ENCODE measurements at regions not wholly inside any gene's neighbourhood (a gene's known extent, or its start where the extent isn't known, plus 50 kb on each side); places are given as distances from the start of the nearest gene placed in this dataset.

GRCh38 chr5:68429510-68429909, 214.0 kb downstream of the PIK3R1 start:
- DNase-seq (ENCODE audit: low read depth in 1 of 2, low spot score in 1 of 2), result no peak

- no peak for DNase-seq (ENCODE audit: low read depth in 1 of 2, low spot score in 1 of 2)
Observed at GRCh38 chr5:68430279-68430678, 214.7 kb downstream of the PIK3R1 start.

- no peak for DNase-seq (ENCODE audit: low read depth in 1 of 2, low spot score in 1 of 2)
Observed at GRCh38 chr5:68431186-68431585, 215.6 kb downstream of the PIK3R1 start.

GRCh38 chr5:68431601-68432337, 216.2 kb downstream of the PIK3R1 start:
- DNase-seq (ENCODE audit: low read depth in 1 of 2, low spot score in 1 of 2), result no peak

GRCh38 chr5:68432682-68433081, 217.1 kb downstream of the PIK3R1 start:
- DNase-seq (ENCODE audit: low read depth in 1 of 2, low spot score in 1 of 2), result no peak

GRCh38 chr5:68433526-68433922, 218.0 kb downstream of the PIK3R1 start:
- no peak for DNase-seq (ENCODE audit: low read depth in 1 of 2, low spot score in 1 of 2)

GRCh38 chr5:68433923-68434879, 218.6 kb downstream of the PIK3R1 start:
- DNase-seq (ENCODE audit: low read depth in 1 of 2, low spot score in 1 of 2), result peak; percentile 86 to 95

GRCh38 chr5:68435611-68436010, 220.1 kb downstream of the PIK3R1 start:
- DNase-seq (ENCODE audit: low read depth in 1 of 2, low spot score in 1 of 2), result no peak

GRCh38 chr5:68436686-68437520, 221.3 kb downstream of the PIK3R1 start:
- no peak for DNase-seq (ENCODE audit: low read depth in 1 of 2, low spot score in 1 of 2)

GRCh38 chr5:68438876-68439275, 223.3 kb downstream of the PIK3R1 start:
- DNase-seq (ENCODE audit: low read depth in 1 of 2, low spot score in 1 of 2), result no peak

- DNase-seq (ENCODE audit: low read depth in 1 of 2, low spot score in 1 of 2), result no peak
Observed at GRCh38 chr5:68440245-68440644, 224.7 kb downstream of the PIK3R1 start.

GRCh38 chr5:68440651-68441050, 225.1 kb downstream of the PIK3R1 start:
- DNase-seq (ENCODE audit: low read depth in 1 of 2, low spot score in 1 of 2), result no peak

- DNase-seq (ENCODE audit: low read depth in 1 of 2, low spot score in 1 of 2), result no peak
Observed at GRCh38 chr5:68441309-68442073, 225.9 kb downstream of the PIK3R1 start.

- DNase-seq (ENCODE audit: low read depth in 1 of 2, low spot score in 1 of 2), result no peak
Observed at GRCh38 chr5:68443091-68443490, 227.5 kb downstream of the PIK3R1 start.

- DNase-seq (ENCODE audit: low read depth in 1 of 2, low spot score in 1 of 2), result no peak
Observed at GRCh38 chr5:68444048-68444447, 228.5 kb downstream of the PIK3R1 start.

GRCh38 chr5:68444833-68445232, 229.3 kb downstream of the PIK3R1 start:
- no peak for DNase-seq (ENCODE audit: low read depth in 1 of 2, low spot score in 1 of 2)

GRCh38 chr5:68445257-68446069, 229.9 kb downstream of the PIK3R1 start:
- DNase-seq (ENCODE audit: low read depth in 1 of 2, low spot score in 1 of 2), result no peak

GRCh38 chr5:68446070-68446357, 230.5 kb downstream of the PIK3R1 start:
- no peak for DNase-seq (ENCODE audit: low read depth in 1 of 2, low spot score in 1 of 2)

GRCh38 chr5:68446487-68446894, 230.9 kb downstream of the PIK3R1 start:
- DNase-seq (ENCODE audit: low read depth in 1 of 2, low spot score in 1 of 2), result no peak
